ENCODE measurements at regions not wholly inside any gene's neighbourhood (a gene's known extent, or its start where the extent isn't known, plus 50 kb on each side); places are given as distances from the start of the nearest gene placed in this dataset.

- no peak for TF ChIP-seq EZH2phosphoT487 (IDR thresholded peaks at IDR 0.05; ENCODE audit: borderline replicate concordance, low read depth)
- no peak for TF ChIP-seq EP300 (IDR thresholded peaks at IDR 0.05; ENCODE audit: borderline replicate concordance in 1 of 2, low read depth in 1 of 2, low read length in 1 of 2)
- TF ChIP-seq MAX (IDR thresholded peaks at IDR 0.05; ENCODE audit: low read depth), result no peak
- no peak for TF ChIP-seq CTCF (IDR thresholded peaks at IDR 0.05)
- no peak for TF ChIP-seq POLR2AphosphoS5 (IDR thresholded peaks at IDR 0.05; ENCODE audit: low read depth, low read length)
- TF ChIP-seq USF2 (IDR thresholded peaks at IDR 0.05; ENCODE audit: borderline replicate concordance, low read depth, low read length), result no peak
- no peak for TF ChIP-seq YY1 (IDR thresholded peaks at IDR 0.05; ENCODE audit: low read depth)
- TF ChIP-seq RAD21 (IDR thresholded peaks at IDR 0.05; ENCODE audit: low read length), result no peak
Measured at GRCh38 chr9:758146-758545, 83.4 kb upstream of the DMRT1 start.

All from SK-N-SH (cell line).